Fibroblast of skin of left biceps (primary cell): ENCODE measurements at regions not wholly inside any gene's neighbourhood (a gene's known extent, or its start where the extent isn't known, plus 50 kb on each side); places are given as distances from the start of the nearest gene placed in this dataset.
"Not testable (repeated sequence)": the region's sequence is repeated elsewhere in the genome, so short reads cannot be mapped to it uniquely, and the experiment has no call there.

Experiments used
- DNase-seq, 2 experiments: peaks; one replicate each; pipeline ENCODE4 v3.0.0-alpha.2; 2013; ENCODE audit warnings: low read depth in 2 of 2

GRCh38 chr6:163743796-163744195 is 329.3 kb downstream of the QKI start:
- no peak for DNase-seq

- no peak for DNase-seq
Observed at GRCh38 chr6:163741743-163742363, 327.3 kb downstream of the QKI start.

DNA sequence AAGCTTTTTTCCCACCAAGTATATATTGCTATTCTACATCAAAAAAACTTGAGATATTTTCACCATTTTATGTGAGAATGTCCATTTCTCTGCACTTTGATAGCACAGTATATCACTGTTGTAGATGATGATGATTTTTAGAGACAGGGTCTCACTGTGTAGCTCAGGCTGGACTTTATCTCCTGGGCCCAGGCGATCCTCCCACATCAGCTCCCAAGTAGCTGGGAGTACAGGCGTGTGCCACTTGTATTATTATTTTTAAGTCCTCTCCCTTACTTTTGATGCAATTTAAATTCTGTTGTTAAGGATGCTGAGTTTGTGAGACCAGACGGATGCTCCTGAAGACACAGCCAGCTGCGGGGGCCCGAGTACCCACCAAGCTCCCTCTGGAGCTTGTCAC is 326.8 kb downstream of the QKI start:
- DNase-seq = no peak

- DNase-seq = no peak
Observed at GRCh38 chr6:163739966-163740365, 325.4 kb downstream of the QKI start.

DNA sequence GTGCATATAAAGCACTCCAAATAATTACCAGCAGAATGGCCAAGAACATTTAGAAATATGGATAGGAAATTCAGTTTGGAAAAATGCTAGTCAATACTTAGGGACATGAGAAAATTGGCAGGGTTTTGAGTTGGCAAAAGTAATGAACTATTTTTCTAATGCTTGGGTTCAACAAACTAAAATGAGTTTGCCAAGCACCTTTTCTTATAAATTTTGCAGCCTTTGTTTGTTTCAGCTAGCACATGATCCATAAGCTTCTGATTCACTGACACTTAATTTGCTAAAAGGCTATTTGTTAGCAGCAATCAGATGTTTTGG is 324.8 kb downstream of the QKI start:
- DNase-seq = no peak

DNA sequence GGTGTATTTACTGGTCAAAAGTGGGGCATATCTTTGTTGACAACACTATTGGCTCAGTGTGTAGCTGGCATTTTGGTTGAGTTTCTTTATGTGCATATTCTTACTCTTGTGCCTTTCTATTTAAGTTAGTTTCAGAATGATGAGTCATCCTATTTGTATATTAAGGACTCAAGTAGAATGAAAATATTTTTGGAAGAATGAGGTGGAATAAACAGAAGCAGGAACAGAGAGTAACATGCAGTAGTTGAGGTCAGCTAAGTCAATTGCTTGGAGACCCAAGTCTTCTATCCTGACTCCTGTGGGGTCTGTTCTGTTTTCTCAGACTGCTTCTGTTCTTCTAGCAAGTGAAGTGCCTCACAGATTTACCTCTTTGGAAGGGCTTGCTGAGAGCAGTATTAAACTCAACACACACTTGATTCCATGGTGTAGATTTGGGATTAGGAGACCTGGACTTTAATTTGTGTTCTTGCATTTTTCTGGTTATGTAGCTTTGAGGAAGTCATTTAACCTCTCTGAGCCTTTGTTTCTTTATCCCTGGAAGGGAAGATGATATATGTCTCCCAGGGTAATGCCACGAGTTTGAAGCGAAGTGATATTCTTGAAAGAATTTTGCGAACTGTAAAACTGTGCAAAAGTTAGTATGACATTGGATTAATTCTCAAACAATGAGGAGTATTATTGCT is 324.3 kb downstream of the QKI start:
- DNase-seq = peak in 1 of 2 experiments; percentile 6

DNA sequence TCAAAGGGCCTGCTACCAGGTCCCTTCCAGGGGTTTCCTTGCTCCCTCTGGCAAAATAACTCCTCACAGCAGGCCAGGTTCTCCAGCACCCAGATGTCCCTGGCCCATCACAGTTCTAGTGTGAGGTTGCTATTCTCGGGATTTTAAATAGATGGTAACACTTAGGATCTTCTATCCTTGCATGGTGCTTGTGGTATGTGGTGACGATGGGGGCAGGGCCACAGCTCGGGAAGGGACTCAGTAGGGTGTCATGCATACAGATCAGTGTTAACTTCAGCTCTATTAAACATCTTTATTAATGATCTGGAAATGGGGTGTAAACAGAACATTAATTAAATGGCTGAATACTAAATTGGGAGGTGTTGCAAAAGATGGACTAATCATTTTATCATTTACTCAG is 323.8 kb downstream of the QKI start:
- no peak for DNase-seq

GRCh38 chr6:163735076-163735475 is 320.6 kb downstream of the QKI start:
- DNase-seq = no peak

DNA sequence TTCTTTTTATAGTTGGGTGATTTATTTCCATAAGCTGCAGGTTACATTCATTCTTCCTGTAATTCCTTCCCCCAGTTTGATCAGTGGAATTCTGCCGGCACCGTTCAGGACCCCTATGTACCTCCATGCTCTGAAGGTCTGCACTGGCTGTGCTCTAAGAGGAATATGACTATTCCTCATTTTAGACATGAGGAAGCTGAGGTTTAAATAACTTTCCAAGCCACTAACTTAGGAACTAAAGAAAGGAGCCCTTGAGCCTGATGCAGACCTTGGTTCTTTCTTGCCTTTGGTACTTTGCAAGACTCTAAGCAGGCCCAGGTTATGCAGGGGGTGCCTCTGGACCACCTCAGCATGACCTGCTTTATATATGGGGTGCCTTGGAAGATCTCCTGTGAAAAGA is 318.5 kb downstream of the QKI start:
- DNase-seq = no peak

DNA sequence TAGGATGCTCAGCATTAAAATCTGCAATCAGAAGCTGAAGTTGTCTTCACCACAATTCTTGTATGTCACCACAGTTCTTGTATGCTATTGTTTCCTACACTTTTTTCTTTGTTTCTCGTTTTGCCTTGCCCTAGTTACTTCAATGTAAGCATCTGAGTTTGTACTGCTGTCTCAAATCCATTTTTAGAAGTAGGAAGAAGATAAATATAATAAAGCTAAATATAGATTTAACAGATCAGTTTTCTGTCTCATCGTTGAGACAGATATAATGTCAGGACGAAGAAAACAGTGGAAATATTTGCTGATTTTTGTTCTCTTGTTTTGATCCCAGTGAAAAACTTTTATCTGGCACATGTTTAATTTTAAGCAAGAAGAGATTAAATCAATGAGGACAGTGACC is 318.0 kb downstream of the QKI start:
- DNase-seq = no peak

- not testable (repeated sequence) for DNase-seq
Observed at GRCh38 chr6:163732014-163732351, 317.5 kb downstream of the QKI start.

GRCh38 chr6:163731215-163732013 is 316.9 kb downstream of the QKI start:
- no peak for DNase-seq

DNA sequence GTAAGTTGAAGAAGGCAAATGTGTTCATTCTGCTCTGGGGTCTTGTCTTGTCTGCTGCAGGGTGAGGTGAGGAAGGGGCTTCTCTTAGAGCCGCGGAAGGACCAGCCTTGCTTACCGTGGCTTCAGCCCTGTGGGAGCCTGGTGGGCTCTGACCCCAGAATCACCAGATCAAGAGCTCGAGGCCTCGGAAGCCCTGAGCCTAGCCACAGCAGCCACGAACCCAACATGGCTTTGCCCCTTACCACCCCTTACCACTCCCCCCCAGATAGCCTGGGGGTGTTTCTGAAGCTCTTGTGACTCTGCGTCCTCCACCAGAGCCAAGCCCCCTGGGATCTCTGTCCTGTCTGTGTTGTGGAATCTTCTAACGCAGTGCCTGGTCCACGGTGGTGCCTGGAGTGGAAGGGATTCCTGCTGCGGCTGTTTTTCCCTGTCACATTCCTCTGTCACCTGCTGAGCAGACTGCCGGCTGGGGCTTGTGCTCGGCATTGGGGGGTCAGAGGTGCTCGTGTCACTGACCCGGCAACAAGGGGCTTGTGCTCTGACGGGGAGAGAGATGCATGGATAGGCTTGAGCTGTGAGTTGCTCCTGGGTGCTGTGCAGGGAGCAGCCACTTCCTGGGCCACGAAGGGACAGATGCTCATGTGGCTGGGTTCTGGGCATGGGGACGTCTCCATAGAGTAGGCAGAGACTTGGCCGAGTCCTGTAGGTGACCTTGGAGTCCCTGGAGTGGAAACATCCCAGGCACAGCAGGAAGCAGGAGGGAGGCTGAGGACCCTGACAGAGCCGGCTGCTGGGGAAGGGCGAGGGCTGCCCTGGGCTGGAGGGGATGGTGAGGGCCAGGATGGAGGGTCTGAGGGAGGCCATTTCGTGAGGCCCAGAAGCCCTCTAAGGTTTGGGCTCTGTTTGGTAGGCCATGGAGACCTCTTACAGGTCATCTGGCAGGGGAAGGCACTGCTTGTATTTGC is 316.0 kb downstream of the QKI start:
- no peak for DNase-seq

DNA sequence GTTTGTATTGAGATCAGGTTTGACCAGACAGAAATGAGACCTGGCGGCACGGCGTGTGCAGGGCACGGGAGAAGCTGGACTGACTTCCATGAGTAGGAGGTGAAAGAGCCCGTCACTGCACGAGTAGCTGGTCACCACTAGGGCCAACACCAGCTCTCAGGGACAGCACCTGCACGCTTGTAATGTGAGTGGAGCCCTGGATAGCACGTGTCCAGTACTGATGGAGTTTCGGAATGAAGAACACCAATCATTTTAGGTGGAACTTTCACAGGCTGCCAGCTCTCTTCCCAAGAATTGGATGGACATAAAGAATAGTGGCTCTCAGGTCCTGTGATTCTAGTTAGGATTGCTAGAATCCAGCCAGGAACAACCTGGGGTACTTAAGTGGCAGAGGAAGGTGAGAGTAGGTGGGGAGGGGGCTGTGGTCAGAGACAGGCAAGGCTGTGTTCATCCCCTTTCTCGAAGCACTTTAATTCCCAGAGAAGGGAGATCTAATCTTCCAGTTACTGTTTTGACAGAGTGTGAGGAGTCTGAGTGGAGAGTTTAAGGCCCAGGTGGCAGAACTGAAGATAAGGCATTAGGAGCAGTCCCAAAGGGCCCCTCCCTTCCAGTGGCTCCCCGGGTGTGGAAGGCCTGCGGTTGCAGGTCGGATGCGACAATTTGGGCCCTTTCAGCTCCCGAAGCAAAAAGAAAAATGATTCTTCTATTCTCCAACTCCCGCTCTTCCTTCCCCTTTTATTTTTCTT is 314.8 kb downstream of the QKI start:
- DNase-seq = no peak

GRCh38 chr6:163728442-163729126 is 314.1 kb downstream of the QKI start:
- no peak for DNase-seq

- DNase-seq = no peak
Observed at GRCh38 chr6:163726037-163726695, 311.6 kb downstream of the QKI start.

GRCh38 chr6:163725008-163725941 is 310.8 kb downstream of the QKI start:
- DNase-seq = no peak

DNA sequence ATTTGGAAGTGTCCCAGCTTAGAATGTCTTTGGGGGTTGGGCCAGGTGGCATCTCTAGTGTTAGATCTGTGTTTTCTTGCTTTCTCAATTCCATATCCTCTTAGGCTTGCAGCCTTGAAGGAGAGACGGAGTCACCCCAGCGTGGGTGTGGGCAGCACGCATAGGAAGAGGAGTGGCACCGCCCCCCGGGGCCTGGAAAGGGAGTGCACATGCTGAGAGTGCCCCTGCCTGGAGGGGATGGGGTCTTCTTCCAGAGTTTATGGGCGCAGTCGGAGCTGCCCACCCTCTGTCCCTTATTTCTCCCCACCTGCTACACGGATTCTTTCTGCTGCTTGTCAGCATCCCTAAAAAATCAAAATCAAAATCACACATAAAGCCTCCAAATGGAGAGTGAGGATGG is 309.7 kb downstream of the QKI start:
- no peak for DNase-seq

DNA sequence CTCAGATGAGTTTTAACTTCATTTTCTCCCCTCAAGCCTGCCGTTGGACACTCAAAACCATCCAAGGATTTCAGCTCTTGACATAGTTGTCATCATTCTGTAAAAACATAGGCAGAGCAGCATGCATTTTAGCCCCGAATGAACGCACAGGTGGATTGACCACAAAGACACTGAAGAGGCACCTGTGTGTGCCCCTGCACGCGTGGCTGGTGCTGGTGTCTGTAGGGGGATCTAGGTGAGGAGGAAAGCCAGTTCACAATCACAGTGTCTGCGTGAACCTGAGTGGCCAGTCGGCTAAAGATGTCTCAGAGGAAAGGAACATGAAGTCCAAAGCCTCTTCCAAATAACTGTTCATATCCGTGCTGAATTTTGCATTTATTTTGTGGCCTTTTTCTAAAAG is 309.2 kb downstream of the QKI start:
- no peak for DNase-seq
